RWPE2 (cell line): ENCODE measurements at regions not wholly inside any gene's neighbourhood (a gene's known extent, or its start where the extent isn't known, plus 50 kb on each side); places are given as distances from the start of the nearest gene placed in this dataset.

Experiments
- ATAC-seq: fragments of 200-7000 bp; cut with Tn5 transposase; 3 replicates; pipeline ENCODE4 v1.9.1; 2021; ENCODE audit warnings: low read depth
- DNase-seq: peaks from one replicate; pipeline ENCODE4 v3.0.0-alpha.2; 2020; ENCODE audit warnings: low spot score
- H3K27ac ChIP-seq: fragments of 450-650 bp; 2 replicates; pipeline ENCODE4 v1.5.1; 2017; ENCODE audit warnings: mild to moderate bottlenecking; ENCODE audit not compliant: poor library complexity, severe bottlenecking
- H3K27me3 ChIP-seq: fragments of 250-450 bp; sonication (Bioruptor Pico); 2 replicates; pipeline ENCODE4 v1.5.1; 2021; ENCODE audit warnings: mild to moderate bottlenecking, moderate library complexity; ENCODE audit not compliant: insufficient read depth, poor library complexity, severe bottlenecking
- H3K36me3 ChIP-seq: fragments of 250-450 bp; sonication (Bioruptor Pico); 2 replicates; pipeline ENCODE4 v1.5.1; 2020; ENCODE audit warnings: low read depth, mild to moderate bottlenecking, moderate library complexity
- H3K4me1 ChIP-seq: fragments of 250-450 bp; sonication (Bioruptor Pico); 2 replicates; pipeline ENCODE4 v1.5.1; 2021; ENCODE audit warnings: mild to moderate bottlenecking, moderate library complexity; ENCODE audit not compliant: insufficient read depth, poor library complexity, severe bottlenecking
- H3K4me3 ChIP-seq: fragments of 250-450 bp; sonication (Bioruptor Pico); 2 replicates; pipeline ENCODE4 v1.5.1; 2021; ENCODE audit warnings: mild to moderate bottlenecking, moderate library complexity; ENCODE audit not compliant: severe bottlenecking
- H3K9me3 ChIP-seq: fragments of 250-450 bp; sonication (Bioruptor Pico); 2 replicates; pipeline ENCODE4 v1.5.1; 2021; ENCODE audit warnings: mild to moderate bottlenecking, moderate library complexity; ENCODE audit not compliant: severe bottlenecking
- CTCF ChIP-seq: fragments of 450-650 bp; IDR thresholded peaks from one replicate; pipeline ENCODE4 v1.5.1; 2017; ENCODE audit warnings: mild to moderate bottlenecking, moderate library complexity; ENCODE audit not compliant: poor library complexity, severe bottlenecking

- no peaks in the 10 kb centered on the region for H3K36me3 ChIP-seq
- no peak for ATAC-seq
- H3K4me1 ChIP-seq: no peaks in the 10 kb centered on the region
- H3K4me3 ChIP-seq: no peak overlapping the region
- H3K9me3 ChIP-seq: no peaks in the 10 kb centered on the region
- no peak for TF ChIP-seq CTCF
- no peak for DNase-seq
- no peak overlapping the region for H3K27ac ChIP-seq
- no peaks in the 10 kb centered on the region for H3K27me3 ChIP-seq
Measured at GRCh38 chr16:52742608-52743170, 195.7 kb upstream of the TOX3 start.

- H3K27me3 ChIP-seq: no peaks in the 10 kb centered on the region
- no peak overlapping the region for H3K4me3 ChIP-seq
- H3K27ac ChIP-seq: no peak overlapping the region
- no peaks in the 10 kb centered on the region for H3K4me1 ChIP-seq
- H3K9me3 ChIP-seq: no peaks in the 10 kb centered on the region
- ATAC-seq: no peak
- TF ChIP-seq CTCF: no peak
- H3K36me3 ChIP-seq: no peaks in the 10 kb centered on the region
- DNase-seq: no peak
Measured at GRCh38 chr16:52742052-52742451, 195.1 kb upstream of the TOX3 start.

- Histone ChIP-seq H3K4me1 (no peaks in the 10 kb centered on the region), H3K27ac (no peak overlapping the region), H3K4me3 (no peak overlapping the region), H3K36me3 (no peaks in the 10 kb centered on the region), H3K9me3 (no peaks in the 10 kb centered on the region), H3K27me3 (no peaks in the 10 kb centered on the region)
- ATAC-seq: no peak
- DNase-seq: no peak
- no peak for TF ChIP-seq CTCF
Measured at GRCh38 chr16:52741351-52741750, 194.4 kb upstream of the TOX3 start.

GRCh38 chr16:52740766-52741165 lies 193.8 kb upstream of the TOX3 start:
- DNase-seq: no peak

More at GRCh38 chr16:52740766-52741165, 193.8 kb upstream of the TOX3 start:
- no peaks in the 10 kb centered on the region for H3K36me3 ChIP-seq
- no peaks in the 10 kb centered on the region for H3K27me3 ChIP-seq
- ATAC-seq: no peak
- no peak overlapping the region for H3K4me3 ChIP-seq
- no peaks in the 10 kb centered on the region for H3K4me1 ChIP-seq
- H3K27ac ChIP-seq: no peak overlapping the region
- TF ChIP-seq CTCF: no peak
- no peaks in the 10 kb centered on the region for H3K9me3 ChIP-seq
